A549 (cell line): ENCODE measurements at regions not wholly inside any gene's neighbourhood (a gene's known extent, or its start where the extent isn't known, plus 50 kb on each side); places are given as distances from the start of the nearest gene placed in this dataset.

Source experiments
- CBX8 ChIP-seq: fragments of 200-600 bp; sonication (generic); IDR thresholded peaks from 2 replicates; pipeline ENCODE4 v1.6.1; 2016
- CEBPB ChIP-seq, 2 experiments: fragments of >200 bp in 1 of 2; sonication (Bioruptor Twin) in 1 of 2; formaldehyde crosslinking in 1 of 2; IDR thresholded peaks; 2 replicates each; pipeline ENCODE4 v1.6.1; 2012 to 2016
- EP300 ChIP-seq, 2 experiments: fragments of >200 bp; sonication (Bioruptor Twin); formaldehyde crosslinking; IDR thresholded peaks; 2 replicates in 1 of 2; 3 replicates in 1 of 2; pipeline ENCODE4 v1.6.1; 2016 to 2017
- PHF8 ChIP-seq: fragments of 200-600 bp; sonication (generic); IDR thresholded peaks from 2 replicates; pipeline ENCODE4 v1.6.1; 2016; ENCODE audit warnings: low read depth, mild to moderate bottlenecking, antibody characterized with exemption, moderate library complexity, borderline replicate concordance
- POLR2A ChIP-seq: IDR thresholded peaks from 2 replicates; pipeline ENCODE4 v1.6.1; 2012; ENCODE audit warnings: mild to moderate bottlenecking, low read length
- SMC3 ChIP-seq: fragments of >200 bp; sonication (Bioruptor Twin); formaldehyde crosslinking; IDR thresholded peaks from 3 replicates; pipeline ENCODE4 v1.6.1; 2018; ENCODE audit warnings: inconsistent platforms
- TP53 ChIP-seq: fragments of 250-450 bp; sonication (Bioruptor Pico); IDR thresholded peaks from 2 replicates; pipeline ENCODE4 v1.5.0; 2021; ENCODE audit warnings: mild to moderate bottlenecking, moderate library complexity
- TF ChIP-seq, protein P1 (sequence below): fragments of >200 bp; sonication (Bioruptor Twin); formaldehyde crosslinking; IDR thresholded peaks from 3 replicates; pipeline ENCODE4 v1.5.1; 2016
- TF ChIP-seq, protein P2 (sequence below): IDR thresholded peaks from 2 replicates; pipeline ENCODE4 v1.6.1; 2012

- TF ChIP-seq, protein P1, sequence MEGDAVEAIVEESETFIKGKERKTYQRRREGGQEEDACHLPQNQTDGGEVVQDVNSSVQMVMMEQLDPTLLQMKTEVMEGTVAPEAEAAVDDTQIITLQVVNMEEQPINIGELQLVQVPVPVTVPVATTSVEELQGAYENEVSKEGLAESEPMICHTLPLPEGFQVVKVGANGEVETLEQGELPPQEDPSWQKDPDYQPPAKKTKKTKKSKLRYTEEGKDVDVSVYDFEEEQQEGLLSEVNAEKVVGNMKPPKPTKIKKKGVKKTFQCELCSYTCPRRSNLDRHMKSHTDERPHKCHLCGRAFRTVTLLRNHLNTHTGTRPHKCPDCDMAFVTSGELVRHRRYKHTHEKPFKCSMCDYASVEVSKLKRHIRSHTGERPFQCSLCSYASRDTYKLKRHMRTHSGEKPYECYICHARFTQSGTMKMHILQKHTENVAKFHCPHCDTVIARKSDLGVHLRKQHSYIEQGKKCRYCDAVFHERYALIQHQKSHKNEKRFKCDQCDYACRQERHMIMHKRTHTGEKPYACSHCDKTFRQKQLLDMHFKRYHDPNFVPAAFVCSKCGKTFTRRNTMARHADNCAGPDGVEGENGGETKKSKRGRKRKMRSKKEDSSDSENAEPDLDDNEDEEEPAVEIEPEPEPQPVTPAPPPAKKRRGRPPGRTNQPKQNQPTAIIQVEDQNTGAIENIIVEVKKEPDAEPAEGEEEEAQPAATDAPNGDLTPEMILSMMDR, result no peak
- no peak for TF ChIP-seq EP300 (IDR thresholded peaks at IDR 0.05)
- TF ChIP-seq TP53 (CRISPR knock-in tag), result no peak
- TF ChIP-seq CBX8, result no peak
- TF ChIP-seq, protein P2, sequence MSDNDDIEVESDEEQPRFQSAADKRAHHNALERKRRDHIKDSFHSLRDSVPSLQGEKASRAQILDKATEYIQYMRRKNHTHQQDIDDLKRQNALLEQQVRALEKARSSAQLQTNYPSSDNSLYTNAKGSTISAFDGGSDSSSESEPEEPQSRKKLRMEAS, result no peak
- TF ChIP-seq CEBPB (IDR thresholded peaks at IDR 0.05), result no peak
- no peak for TF ChIP-seq POLR2A
- no peak for TF ChIP-seq PHF8
- no peak for TF ChIP-seq SMC3
Observed at GRCh38 chr11:70756756-70757155, 358.4 kb downstream of the CTTN start.
